ENCODE measurements at regions not wholly inside any gene's neighbourhood (a gene's known extent, or its start where the extent isn't known, plus 50 kb on each side); places are given as distances from the start of the nearest gene placed in this dataset.

DNA sequence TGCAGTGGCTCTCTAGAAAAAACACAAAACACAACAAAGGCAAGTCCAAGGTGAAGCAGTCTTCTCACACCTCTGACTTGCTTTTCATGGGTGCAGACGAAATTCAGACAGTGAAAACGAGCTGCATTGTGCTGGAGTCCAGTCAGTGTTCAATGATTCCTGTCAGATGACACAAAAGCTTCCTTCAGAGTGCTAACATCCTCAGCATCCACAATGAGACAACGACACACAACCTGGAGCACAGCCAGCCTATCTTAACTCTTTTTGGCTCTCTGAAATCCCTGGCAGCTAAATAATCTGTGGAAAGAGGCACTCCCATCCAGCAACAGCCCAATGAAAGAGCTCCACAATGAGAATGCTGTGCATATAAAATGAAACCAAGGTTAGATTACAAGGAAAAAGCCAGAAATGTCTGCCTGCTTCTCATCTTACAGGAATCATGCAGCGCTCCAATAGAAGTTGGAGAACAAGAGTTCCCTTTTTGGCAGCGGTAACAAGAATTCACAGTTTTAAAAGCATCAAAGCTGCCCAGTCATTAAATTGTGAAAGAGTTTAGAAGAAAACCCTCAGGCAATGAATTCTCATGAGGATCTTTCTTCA is 659.8 kb upstream of the TSPY4 start:
- TF ChIP-seq POLR2AphosphoS5 (IDR thresholded peaks at IDR 0.05) = no peak
- TF ChIP-seq, protein P1, sequence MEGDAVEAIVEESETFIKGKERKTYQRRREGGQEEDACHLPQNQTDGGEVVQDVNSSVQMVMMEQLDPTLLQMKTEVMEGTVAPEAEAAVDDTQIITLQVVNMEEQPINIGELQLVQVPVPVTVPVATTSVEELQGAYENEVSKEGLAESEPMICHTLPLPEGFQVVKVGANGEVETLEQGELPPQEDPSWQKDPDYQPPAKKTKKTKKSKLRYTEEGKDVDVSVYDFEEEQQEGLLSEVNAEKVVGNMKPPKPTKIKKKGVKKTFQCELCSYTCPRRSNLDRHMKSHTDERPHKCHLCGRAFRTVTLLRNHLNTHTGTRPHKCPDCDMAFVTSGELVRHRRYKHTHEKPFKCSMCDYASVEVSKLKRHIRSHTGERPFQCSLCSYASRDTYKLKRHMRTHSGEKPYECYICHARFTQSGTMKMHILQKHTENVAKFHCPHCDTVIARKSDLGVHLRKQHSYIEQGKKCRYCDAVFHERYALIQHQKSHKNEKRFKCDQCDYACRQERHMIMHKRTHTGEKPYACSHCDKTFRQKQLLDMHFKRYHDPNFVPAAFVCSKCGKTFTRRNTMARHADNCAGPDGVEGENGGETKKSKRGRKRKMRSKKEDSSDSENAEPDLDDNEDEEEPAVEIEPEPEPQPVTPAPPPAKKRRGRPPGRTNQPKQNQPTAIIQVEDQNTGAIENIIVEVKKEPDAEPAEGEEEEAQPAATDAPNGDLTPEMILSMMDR (IDR thresholded peaks at IDR 0.05) = no peak
- no peak for TF ChIP-seq EP300 (IDR thresholded peaks at IDR 0.05)
- TF ChIP-seq POLR2A (IDR thresholded peaks at IDR 0.05) = no peak
